Anterior cingulate cortex (tissue), 58 donors: ENCODE measurements at regions not wholly inside any gene's neighbourhood (a gene's known extent, or its start where the extent isn't known, plus 50 kb on each side); places are given as distances from the start of the nearest gene placed in this dataset.
A peak's percentile ranks its signal among the peaks of the same experiment; 100 is the strongest.
"Not testable (repeated sequence)": the region's sequence is repeated elsewhere in the genome, so short reads cannot be mapped to it uniquely, and the experiment has no call there.

Experiments used
- DNase-seq, 58 donors: peaks; one replicate each; lab custom pipeline; 2025; lab: John Stamatoyannopoulos, UW

GRCh38 chr5:159493696-159494095 lies 163.4 kb upstream of the IL12B start:
- DNase-seq, result no peak

- no peak for DNase-seq
These were observed 166.5 kb upstream of the IL12B start for GRCh38 chr5:159496773-159497172.

GRCh38 chr5:159497221-159497620 lies 166.9 kb upstream of the IL12B start:
- DNase-seq, result no peak

- no peak for DNase-seq
These were observed 168.3 kb upstream of the IL12B start for GRCh38 chr5:159498630-159499029.

GRCh38 chr5:159502116-159502515 lies 171.8 kb upstream of the IL12B start:
- DNase-seq, result not testable (repeated sequence)

GRCh38 chr5:159503236-159503635 lies 172.9 kb upstream of the IL12B start:
- no peak for DNase-seq

- no peak for DNase-seq
These were observed 174.0 kb upstream of the IL12B start for GRCh38 chr5:159504106-159504856.

GRCh38 chr5:159504857-159505304 lies 174.6 kb upstream of the IL12B start:
- DNase-seq, result peak in 14 of 58 donors; percentile 4 to 39 (median 16)

- no peak for DNase-seq
These were observed 176.8 kb upstream of the IL12B start for GRCh38 chr5:159507055-159507454.

- DNase-seq, result no peak
These were observed 177.4 kb upstream of the IL12B start for GRCh38 chr5:159507661-159508060.

- DNase-seq, result no peak
These were observed 178.1 kb upstream of the IL12B start for GRCh38 chr5:159508344-159508743.

GRCh38 chr5:159509002-159509660 lies 178.8 kb upstream of the IL12B start:
- no peak for DNase-seq

- DNase-seq, result no peak
These were observed 180.0 kb upstream of the IL12B start for GRCh38 chr5:159510282-159510681.

- DNase-seq, result no peak
These were observed 181.3 kb upstream of the IL12B start for GRCh38 chr5:159511570-159511969.

GRCh38 chr5:159512064-159512463 lies 181.8 kb upstream of the IL12B start:
- DNase-seq, result no peak

GRCh38 chr5:159514229-159514810 lies 184.0 kb upstream of the IL12B start:
- DNase-seq, result no peak

- no peak for DNase-seq
These were observed 184.9 kb upstream of the IL12B start for GRCh38 chr5:159515197-159515596.

- peak in 19 of 58 donors; percentile 1 to 49 (median 11) for DNase-seq
These were observed 185.7 kb upstream of the IL12B start for GRCh38 chr5:159515909-159516415.

- peak in 3 of 58 donors; percentile 2 to 18 (median 8) for DNase-seq
These were observed 188.1 kb upstream of the IL12B start for GRCh38 chr5:159518371-159518770.

- peak in 7 of 58 donors; percentile 2 to 37 (median 11) for DNase-seq
These were observed 189.1 kb upstream of the IL12B start for GRCh38 chr5:159519365-159519764.

- no peak for DNase-seq
These were observed 192.6 kb upstream of the IL12B start for GRCh38 chr5:159522841-159523240.
